GM21528 (cell line): ENCODE measurements at regions not wholly inside any gene's neighbourhood (a gene's known extent, or its start where the extent isn't known, plus 50 kb on each side); places are given as distances from the start of the nearest gene placed in this dataset.

Experiments used
- ATAC-seq: cut with Tn5 transposase; IDR thresholded peaks from one replicate; pipeline ENCODE4 v1.9.1; 2021; ENCODE audit warnings: mild to moderate bottlenecking, moderate library complexity; ENCODE audit not compliant: unreplicated experiment, low FRiP score

DNA sequence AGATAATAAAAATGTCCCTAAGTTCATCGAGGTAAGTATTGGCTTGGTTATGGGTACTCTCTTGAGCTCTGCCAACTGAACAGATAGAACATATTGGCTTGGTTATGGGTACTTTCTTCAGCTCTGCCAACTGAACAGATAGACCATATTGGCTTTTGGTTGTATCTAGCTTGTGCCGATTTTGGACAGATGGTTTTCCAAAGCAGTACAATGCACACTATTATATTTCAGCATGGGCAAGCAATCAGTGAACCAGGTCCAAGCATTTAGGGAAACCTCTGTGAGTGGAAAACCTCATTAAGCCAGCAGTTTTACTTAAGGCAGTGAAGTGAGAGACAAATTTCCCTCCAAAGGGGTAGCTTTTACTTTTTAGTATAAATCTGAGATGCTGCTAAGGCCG, 1440.5 kb upstream of the SPRY2 start:
- no peak for ATAC-seq

- ATAC-seq = no peak
Measured at GRCh38 chr13:81779876-81780275, 1439.0 kb upstream of the SPRY2 start.

- no peak for ATAC-seq
Measured at GRCh38 chr13:81778350-81778749, 1437.4 kb upstream of the SPRY2 start.

GRCh38 chr13:81773263-81773662, 1432.3 kb upstream of the SPRY2 start:
- ATAC-seq = no peak

DNA sequence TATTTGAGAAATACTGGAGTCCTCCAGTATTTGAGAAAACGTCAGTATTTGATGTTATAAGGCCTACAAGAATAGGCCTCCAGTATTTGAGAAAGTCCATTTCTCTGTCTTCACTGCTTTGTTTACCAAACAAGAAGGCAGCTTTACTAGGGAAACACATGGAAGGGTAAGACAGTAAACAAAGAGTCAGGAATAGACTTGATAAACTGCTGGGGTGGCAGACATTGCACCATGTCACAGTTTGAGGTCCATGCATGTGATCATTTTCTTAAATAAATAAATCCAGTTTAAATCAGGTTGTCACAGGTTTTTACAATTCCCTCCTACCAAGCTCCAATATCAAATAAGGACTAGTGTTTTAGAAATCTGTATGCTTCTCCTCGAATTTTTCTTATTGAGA, 1431.0 kb upstream of the SPRY2 start:
- ATAC-seq = no peak

- ATAC-seq = no peak
Measured at GRCh38 chr13:81770868-81771505, 1430.1 kb upstream of the SPRY2 start.

DNA sequence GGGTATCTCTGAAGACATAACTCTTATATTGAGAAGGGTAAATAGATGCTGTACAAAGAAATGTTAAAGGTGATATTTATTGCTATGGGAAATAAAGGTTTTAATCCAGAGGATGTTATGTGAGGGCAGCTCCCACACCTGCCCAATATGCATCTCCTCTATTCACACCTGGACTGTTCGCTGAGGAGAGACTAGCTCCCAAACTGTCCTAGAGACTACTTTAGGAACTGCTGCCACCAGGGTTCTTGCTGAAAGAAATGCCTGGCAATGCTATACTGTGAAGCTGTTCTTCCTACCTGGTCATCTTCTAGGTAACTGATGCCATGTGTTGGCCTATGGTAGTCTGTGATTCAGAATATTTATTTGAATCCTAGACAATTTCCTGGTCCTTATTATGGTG, 1421.5 kb upstream of the SPRY2 start:
- ATAC-seq = no peak

DNA sequence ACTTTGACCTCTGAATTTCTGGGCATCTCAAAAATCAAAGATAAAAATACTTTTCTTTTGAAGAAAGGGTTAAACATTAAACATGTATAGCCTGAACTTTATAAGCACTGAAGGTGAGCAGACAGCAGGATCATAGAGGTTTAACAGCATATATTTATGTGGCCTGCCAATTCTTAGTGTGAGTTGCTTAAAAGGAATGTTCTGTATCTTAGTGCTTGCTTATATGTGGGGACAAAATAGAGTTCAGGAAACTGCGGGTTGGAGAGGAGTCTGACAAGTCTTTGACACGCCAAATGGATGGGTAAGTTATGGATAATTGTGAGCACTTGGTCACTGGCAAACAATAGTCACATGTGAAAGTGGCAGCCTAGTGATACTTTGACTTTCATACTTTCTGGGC, 1419.4 kb upstream of the SPRY2 start:
- ATAC-seq = no peak

DNA sequence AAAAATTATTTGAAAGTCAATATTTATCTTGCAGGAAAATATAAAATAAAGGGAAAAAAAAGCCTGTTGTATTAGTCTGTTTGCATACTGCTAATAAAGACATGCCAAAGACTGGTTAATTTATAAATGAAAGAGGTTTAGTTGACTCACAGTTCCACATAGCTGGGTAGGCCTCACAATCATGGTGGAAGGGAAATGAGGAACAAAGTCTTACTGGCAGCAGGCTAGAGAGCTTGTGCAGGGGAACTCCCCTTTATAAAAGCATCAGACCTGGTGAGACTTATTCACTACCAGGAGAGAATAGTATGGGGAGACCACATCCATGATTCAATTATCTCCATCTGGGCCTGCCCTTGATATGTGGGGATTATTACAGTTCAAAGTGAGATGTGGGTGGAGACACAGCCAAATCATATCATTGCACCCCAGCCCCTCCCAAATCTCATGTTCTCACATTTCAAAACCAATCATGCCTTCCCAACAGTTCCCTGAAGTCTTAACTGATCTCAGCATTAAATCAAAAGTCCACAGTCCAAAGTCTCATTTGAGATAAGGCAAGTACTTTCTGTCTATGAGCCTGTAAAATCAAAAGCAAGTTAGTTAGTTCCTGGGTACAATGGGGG, 1416.5 kb upstream of the SPRY2 start:
- no peak for ATAC-seq

DNA sequence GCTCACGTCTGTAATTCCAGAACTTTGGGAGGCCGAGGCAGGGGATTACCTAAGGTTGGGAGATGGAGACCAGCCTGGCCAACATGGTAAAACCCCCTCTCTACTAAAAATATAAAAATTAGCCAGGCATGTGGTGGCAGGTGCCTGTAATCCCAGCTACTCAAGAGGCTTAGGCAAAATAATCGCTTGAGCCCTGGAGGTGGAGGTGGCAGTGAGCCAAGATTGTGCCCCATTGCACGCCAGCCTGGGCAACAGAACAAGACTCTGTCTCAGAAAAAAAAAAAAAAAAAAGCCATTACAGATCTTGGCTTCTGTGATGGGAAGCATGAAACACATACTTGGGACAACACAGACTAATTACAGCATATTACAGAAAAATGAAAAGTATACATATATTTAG, 1404.5 kb upstream of the SPRY2 start:
- ATAC-seq = no peak

- ATAC-seq = no peak
Measured at GRCh38 chr13:81738364-81738763, 1397.4 kb upstream of the SPRY2 start.

- no peak for ATAC-seq
Measured at GRCh38 chr13:81726037-81726726, 1385.3 kb upstream of the SPRY2 start.

DNA sequence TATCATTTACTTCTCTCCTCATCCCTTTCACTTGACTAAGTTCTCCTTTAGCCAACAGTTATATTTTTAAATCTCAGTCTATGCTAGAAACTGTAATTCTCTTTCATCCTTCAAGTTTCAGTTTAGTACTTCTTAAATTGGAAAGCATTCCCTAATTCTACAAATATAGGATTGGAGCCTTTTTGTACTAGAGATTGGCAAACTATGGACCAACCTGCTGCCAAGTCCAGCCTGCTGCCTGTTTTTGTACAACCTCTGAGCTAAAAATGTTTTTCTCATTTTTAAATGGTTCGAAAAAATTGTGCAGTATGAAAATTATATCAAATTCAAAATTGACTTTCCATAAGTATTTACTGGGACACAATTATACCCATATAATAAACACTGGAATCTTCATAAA, 1381.5 kb upstream of the SPRY2 start:
- ATAC-seq = no peak

- no peak for ATAC-seq
Measured at GRCh38 chr13:81721400-81721799, 1380.5 kb upstream of the SPRY2 start.

DNA sequence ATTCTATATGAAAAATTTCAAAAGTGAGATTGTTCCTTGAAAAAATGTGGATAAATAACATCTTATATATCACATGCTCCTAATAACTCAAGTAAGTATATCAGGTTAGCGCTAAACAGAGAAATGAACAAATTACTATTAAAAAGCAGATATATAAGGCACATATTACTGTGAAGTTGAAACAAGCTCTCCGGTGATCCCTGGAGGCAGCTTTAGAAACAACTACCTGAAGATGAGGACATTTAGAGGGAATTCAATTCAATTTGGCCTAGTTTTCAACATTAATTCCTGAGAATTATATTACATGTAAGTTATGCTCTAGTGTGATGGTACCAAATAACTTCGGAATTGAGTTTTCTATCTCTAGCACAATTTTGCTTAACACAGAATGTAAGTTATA, 1373.6 kb upstream of the SPRY2 start:
- no peak for ATAC-seq

DNA sequence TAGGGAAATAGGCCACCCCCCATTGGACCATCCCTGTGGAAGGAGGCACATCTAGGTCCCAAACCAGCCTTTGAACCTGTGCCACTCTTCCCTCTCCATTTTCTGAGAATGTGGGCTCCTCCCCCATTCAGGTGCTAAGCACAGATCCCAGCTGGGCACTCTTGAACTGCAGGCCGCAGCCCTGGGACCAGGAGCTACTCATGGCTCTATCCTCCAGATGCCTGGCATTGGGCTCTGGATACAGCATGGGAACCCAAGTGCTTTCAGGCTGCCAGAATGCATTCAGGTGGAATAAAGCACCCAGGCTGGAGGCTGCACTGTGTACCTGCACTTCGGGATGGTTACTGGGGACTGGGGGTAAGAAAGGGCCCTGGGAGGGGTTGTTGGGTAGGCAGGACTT, 1372.3 kb upstream of the SPRY2 start:
- ATAC-seq = no peak

GRCh38 chr13:81697826-81698225, 1356.9 kb upstream of the SPRY2 start:
- ATAC-seq = no peak

GRCh38 chr13:81686877-81687276, 1346.0 kb upstream of the SPRY2 start:
- ATAC-seq = no peak

DNA sequence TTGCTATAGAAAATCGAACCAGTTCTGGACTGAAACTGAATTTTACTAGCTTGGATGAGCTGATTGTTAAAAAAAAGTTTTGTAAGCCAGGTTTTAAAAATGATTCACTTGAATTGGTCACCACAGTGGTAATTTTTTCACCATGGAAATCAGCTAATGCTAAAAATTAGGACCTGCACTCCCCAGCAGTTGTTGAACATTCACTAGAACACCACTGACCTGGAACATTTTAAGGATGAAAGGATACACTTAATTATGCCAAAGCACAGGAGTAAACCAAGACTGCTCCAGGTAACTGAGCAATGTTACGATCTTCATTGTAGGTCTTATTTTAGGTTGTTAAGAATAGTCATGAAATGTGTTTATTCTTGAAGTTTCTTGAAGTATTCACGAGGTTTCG, 1342.6 kb upstream of the SPRY2 start:
- no peak for ATAC-seq

GRCh38 chr13:81682081-81682630, 1341.2 kb upstream of the SPRY2 start:
- no peak for ATAC-seq

DNA sequence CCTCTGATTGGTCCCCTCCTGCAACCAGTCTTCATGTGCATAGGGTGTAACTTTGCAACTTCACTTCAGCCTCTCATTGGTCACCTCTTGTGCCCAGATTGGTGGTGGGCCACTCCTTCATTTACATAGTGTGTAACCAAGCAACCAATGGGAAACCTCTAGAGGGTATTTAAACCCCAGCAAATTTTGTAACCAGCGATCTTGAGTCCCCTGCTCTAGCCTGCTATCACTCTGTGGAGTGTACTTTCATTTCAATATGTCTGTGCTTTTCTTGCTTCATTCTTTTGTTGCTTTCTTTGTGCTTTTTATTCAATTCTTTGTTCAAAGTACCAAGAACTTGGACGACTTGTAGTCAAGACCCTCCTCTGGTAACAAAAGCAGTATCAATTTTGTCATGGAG, 1336.9 kb upstream of the SPRY2 start:
- no peak for ATAC-seq

GRCh38 chr13:81676008-81676407, 1335.1 kb upstream of the SPRY2 start:
- ATAC-seq = no peak
